Activated CD4-positive, alpha-beta T cell treated with anti-CD3 and anti-CD28 coated beads, Interleukin-2, amount 10 ng/mL, durations not matched to agents 24 days and 14 days (primary cell): ENCODE measurements at regions not wholly inside any gene's neighbourhood (a gene's known extent, or its start where the extent isn't known, plus 50 kb on each side); places are given as distances from the start of the nearest gene placed in this dataset.

Source experiments
- DNase-seq: peaks from one replicate; pipeline ENCODE4 v3.0.0; 2022
- H3K27ac Mint-ChIP-seq: one replicate; pipeline ENCODE4 v1.8.0; 2022; ENCODE audit warnings: mild to moderate bottlenecking, mixed read lengths
- H3K27me3 Mint-ChIP-seq: one replicate; pipeline ENCODE4 v1.8.0; 2022; ENCODE audit warnings: mixed read lengths
- H3K36me3 Mint-ChIP-seq: one replicate; pipeline ENCODE4 v1.8.0; 2022; ENCODE audit warnings: low read depth, mild to moderate bottlenecking, mixed read lengths
- H3K4me1 Mint-ChIP-seq: one replicate; pipeline ENCODE4 v1.8.0; 2021; ENCODE audit warnings: mixed read lengths
- H3K4me3 Mint-ChIP-seq: one replicate; pipeline ENCODE4 v1.8.0; 2022; ENCODE audit warnings: mild to moderate bottlenecking, moderate library complexity, mixed read lengths
- H3K9me3 Mint-ChIP-seq: one replicate; pipeline ENCODE4 v1.8.0; 2021; ENCODE audit warnings: mixed read lengths
- intact Hi-C: fragments of 100-400 bp; cut with micrococcal nuclease; formaldehyde crosslinking; loops from one replicate; pipeline ENCODE4 v1.15.1; 2023

DNA sequence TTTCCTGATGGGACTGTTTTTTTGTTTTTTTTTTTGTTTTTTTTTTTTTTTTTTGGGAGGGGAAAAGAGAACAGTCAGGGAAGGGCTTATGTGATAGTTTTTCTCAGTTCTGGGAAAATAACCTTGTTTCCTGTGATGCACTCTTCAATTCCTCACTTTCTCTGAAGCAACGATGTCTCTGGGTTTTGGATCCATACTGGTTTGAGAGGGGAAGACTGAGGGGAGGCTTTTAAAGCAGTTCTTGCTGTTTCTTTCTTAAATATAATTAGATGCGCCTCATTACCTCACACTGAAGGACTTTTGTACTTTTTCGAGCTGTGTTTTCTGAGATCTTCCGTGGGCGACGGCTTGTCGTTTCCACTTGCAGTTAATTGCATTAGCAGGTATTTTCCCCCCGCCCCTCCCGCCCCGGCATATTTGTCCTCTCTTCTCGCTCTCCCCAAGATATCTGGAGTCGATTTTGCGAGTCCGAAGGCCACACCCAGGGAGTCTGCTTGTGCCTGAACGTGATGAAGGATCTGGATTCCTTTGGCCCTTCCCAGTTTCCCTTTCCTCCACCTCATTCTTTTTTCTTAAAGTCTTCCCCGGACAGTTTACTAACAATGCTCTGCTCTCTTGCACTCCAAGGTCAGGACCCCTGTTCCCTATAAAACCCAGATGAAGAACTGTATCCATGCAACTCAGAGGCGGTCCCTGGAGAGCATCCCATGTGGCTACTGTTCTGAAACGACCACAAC lies 125.2 kb upstream of the ZFHX3 start:
- DNase-seq = no peak
- H3K27me3 Mint-ChIP-seq = peaks cover 3% of the 10 kb centered on the region
- intact Hi-C loops = no loop called here
- H3K36me3 Mint-ChIP-seq = no peaks in the 10 kb centered on the region
- no peak overlapping the region for H3K4me3 Mint-ChIP-seq
- no peaks in the 10 kb centered on the region for H3K9me3 Mint-ChIP-seq
- H3K4me1 Mint-ChIP-seq = no peaks in the 10 kb centered on the region
- no peak overlapping the region for H3K27ac Mint-ChIP-seq

DNA sequence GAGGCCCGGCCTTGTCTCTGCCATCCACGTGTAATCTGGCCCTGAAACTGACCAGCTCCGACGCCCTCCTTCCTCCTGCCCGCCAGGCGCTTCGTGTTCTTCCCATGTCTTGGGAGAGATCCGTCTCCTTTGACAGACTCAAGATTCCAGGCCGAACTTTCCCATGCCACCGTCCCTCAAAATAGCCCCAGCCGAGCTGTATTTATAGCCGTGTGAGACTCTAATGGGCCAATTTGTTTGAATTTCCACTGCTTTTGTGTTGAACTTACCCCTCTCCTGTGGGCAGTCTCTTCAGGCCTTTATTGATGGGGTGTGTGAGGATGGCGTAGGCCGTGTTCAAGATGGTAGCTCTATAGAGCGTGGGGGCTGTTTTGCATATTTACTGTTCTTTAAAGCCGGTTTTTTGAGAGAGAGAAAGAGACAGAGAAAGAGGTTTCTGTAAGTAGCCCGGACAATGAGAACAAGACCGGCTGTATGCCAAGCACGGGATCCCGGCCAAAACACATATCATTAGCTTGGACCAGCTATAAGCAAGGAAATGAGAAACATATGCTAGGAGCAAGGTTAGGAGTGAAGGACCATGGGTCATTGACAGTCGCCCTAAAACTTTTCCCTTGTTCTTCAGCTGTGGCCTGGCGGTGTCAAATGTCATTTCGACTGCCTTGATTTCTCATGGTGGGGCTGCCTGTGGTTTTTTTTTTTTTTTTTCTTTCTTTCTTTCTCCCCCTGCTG lies 124.5 kb upstream of the ZFHX3 start:
- H3K27me3 Mint-ChIP-seq = peaks cover 3% of the 10 kb centered on the region
- no peak for DNase-seq
- no peaks in the 10 kb centered on the region for H3K36me3 Mint-ChIP-seq
- no peak overlapping the region for H3K4me3 Mint-ChIP-seq
- no peak overlapping the region for H3K27ac Mint-ChIP-seq
- H3K4me1 Mint-ChIP-seq = no peaks in the 10 kb centered on the region
- no peaks in the 10 kb centered on the region for H3K9me3 Mint-ChIP-seq
- intact Hi-C loops = no loop called here

DNA sequence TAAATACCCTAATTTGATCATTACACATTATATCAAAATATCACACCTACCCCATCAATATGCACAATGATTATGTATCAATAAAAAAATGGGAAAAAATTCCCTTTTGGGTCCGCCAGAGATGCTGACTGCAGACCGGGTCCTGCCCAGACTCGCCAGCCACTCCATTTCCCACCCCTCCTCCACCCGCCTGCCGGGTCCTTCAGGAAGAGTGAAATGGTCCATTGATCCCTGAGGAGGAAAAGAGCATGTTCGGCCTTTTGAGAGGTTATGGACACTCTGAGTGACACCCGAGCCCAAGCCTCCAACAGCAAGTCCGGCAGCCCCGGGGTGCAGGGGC lies 123.9 kb upstream of the ZFHX3 start:
- Mint-ChIP-seq H3K27ac (no peak overlapping the region), H3K4me3 (no peak overlapping the region), H3K27me3 (peaks cover 3% of the 10 kb centered on the region), H3K4me1 (peaks cover 1% of the 10 kb centered on the region), H3K9me3 (no peaks in the 10 kb centered on the region), H3K36me3 (no peaks in the 10 kb centered on the region)
- intact Hi-C loops = no loop called here
- no peak for DNase-seq

DNA sequence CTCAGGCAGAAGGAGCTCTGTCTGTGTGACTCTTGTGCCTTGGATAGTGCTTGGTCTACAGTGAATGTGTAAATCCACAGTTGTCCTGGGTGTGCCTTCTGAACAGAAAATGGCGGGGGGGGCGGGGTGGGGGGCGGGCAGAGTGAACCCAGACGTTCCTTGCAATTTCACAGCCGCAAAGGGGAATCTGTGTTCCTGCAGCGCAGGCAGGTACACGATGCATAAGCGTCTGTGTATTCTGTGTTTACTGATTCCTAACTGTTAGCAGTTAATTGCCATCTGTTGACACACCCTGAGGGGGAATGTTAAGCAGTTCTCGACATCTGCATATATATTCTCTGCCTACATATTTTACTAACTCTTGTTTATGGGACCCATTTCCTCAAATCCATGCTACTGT lies 123.5 kb upstream of the ZFHX3 start:
- Mint-ChIP-seq H3K36me3 (no peaks in the 10 kb centered on the region), H3K4me1 (peaks cover 4% of the 10 kb centered on the region), H3K27me3 (peaks cover 3% of the 10 kb centered on the region), H3K9me3 (no peaks in the 10 kb centered on the region), H3K27ac (no peak overlapping the region), H3K4me3 (no peak overlapping the region)
- intact Hi-C loops = no loop called here
- DNase-seq = no peak

DNA sequence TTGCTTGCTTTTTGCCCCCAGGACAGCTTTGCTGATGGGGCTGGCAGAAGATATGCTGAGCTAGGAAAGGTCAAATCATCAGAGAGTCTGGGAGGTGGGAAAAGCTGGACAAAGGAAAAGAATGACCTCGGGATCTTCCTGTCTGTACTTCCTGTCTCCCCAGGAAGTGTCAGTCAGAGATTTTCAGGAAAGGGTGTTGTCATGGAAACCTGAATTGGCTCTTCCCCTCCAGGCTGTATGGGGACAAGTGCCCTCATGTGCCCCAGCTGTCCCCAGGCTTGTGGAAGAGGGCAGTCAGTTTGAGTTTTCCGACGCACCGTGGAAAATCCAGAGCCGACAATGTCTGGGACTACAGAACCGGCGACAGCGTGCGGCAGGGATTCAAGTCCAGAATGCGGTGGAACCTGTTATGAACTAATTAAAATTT lies 122.7 kb upstream of the ZFHX3 start:
- Mint-ChIP-seq H3K27ac (no peak overlapping the region), H3K4me1 (peaks cover 4% of the 10 kb centered on the region), H3K27me3 (peaks cover 3% of the 10 kb centered on the region), H3K9me3 (no peaks in the 10 kb centered on the region), H3K4me3 (no peak overlapping the region), H3K36me3 (no peaks in the 10 kb centered on the region)
- intact Hi-C loops = no loop called here
- DNase-seq = no peak

DNA sequence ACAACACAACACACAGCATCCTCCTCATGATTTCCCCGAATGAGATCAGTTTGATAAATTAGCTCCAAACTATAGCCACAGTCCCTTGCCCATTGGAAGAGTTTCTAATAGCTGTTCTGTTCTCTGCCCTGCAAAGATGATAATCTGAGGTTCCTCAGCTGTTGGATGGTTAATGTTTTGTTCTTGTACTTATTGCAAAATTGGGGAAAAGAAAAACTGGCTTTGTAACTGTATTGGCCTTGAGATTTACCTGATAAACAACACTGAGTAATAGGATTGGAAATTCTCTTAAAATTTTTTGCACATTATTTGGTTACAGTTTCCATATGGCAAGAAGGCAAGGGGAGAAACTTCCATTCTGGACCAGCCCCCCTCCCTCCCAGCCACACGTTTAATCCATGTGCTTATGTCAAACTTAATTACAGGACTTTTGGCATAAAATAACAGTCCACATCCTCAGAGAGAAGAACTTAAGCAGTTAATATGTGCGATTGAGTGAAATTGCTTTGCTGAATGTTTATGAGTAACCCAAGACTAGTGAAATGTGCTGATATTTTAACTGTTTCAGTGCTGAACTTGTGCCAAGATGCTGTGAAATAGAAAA lies 119.1 kb upstream of the ZFHX3 start:
- Mint-ChIP-seq H3K4me3 (no peak overlapping the region), H3K4me1 (peaks cover 4% of the 10 kb centered on the region), H3K9me3 (no peaks in the 10 kb centered on the region), H3K36me3 (no peaks in the 10 kb centered on the region), H3K27ac (no peak overlapping the region), H3K27me3 (peaks cover 3% of the 10 kb centered on the region)
- no peak for DNase-seq
- intact Hi-C loops = no loop called here

DNA sequence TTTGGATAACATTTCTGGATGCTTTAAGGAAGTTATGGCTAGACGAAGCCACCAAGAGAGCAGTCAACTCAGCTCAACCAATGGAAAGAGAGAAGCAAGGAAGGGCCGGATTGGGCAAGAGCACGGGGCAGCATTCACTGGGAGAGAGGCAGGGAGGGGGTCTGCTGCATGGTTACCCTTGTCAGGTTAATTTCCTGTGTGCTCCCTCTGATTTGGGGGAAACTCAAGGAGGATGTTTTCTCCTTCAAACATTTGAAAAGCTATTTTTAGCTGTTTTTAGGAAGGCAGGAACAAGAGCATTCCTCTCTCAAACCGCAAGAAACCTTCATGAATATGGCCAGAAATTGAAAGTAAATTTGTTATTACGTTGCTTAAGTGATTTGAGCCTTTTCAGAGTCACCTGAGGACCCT lies 118.5 kb upstream of the ZFHX3 start:
- no peak overlapping the region for H3K27ac Mint-ChIP-seq

DNA sequence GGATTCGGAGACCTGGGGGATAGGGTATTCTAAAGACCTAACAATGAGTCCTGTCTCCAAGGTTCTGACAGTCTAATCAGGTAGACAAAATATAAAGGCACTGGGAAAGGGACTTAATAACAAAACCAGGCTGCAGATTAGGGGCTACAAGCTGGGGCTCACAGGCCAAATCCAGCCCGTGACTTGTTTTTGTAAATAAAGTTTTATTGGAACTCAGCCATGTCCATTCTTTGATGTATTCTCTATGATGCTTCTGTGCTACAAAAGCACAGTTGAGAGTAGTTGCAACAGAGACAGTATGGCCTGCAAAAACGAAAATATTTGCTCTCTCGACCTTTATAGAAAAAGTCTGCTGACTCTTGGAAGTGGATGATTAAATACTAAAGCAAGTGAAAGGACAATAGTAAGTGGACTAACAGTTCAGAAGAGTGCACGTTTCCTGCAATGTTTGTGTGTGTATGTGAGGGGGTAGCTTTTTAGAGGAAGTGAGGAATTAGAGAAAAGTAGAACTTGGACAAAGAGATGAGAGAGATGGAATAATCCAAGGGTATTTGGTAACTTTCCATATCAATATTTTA lies 115.4 kb upstream of the ZFHX3 start:
- no peak overlapping the region for H3K27ac Mint-ChIP-seq
- peaks cover 4% of the 10 kb centered on the region for H3K4me1 Mint-ChIP-seq
- no peak overlapping the region for H3K4me3 Mint-ChIP-seq
- no peaks in the 10 kb centered on the region for H3K36me3 Mint-ChIP-seq
- intact Hi-C loops = no loop called here
- no peaks in the 10 kb centered on the region for H3K9me3 Mint-ChIP-seq
- no peaks in the 10 kb centered on the region for H3K27me3 Mint-ChIP-seq
- no peak for DNase-seq

More for the DNA sequence above, 118.5 kb upstream of the ZFHX3 start:
- H3K4me1 Mint-ChIP-seq = peaks cover 4% of the 10 kb centered on the region
- peaks cover 3% of the 10 kb centered on the region for H3K27me3 Mint-ChIP-seq
- DNase-seq = no peak
- no peak overlapping the region for H3K4me3 Mint-ChIP-seq
- H3K9me3 Mint-ChIP-seq = no peaks in the 10 kb centered on the region
- intact Hi-C loops = no loop called here
- H3K36me3 Mint-ChIP-seq = no peaks in the 10 kb centered on the region

DNA sequence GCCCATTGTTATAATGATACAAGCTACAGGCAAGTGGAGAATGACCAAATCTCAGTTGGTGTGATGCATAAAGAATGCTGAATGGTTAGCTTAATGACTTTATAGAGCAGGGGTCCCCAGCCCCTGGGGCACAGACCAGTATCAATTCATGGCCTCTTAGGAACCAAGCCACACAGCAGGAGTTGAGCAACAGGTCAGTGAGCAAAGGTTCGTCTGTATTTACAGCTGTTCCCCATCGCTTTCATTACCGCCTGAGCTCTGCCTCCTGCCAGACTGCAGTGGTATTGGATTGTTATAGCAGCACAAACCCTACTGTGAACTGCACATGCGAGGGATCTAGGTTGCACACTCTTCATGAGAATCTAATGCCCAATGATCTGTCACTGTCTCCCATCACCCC lies 114.0 kb upstream of the ZFHX3 start:
- H3K27ac Mint-ChIP-seq = no peak overlapping the region

DNA sequence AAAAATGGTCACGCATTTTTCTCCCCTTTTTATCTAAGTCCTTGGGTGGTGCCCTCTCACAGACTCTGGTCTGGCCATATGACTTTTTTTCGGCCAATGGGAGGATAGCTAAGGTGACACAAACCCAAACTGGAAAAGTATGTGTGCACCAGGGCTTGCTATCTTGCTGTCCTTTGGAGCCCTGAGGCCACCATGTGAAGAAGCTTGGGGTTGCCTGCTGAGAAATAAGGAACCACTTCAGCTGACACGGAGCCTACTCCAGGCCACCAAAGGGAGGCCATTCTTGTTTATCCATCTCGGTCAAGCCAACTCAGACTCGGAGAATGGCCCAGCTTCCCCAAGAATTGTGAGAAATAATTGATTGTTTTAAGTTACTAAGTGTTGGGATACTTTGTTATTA lies 111.4 kb upstream of the ZFHX3 start:
- Mint-ChIP-seq H3K4me3 (no peak overlapping the region), H3K9me3 (no peaks in the 10 kb centered on the region), H3K4me1 (no peaks in the 10 kb centered on the region), H3K36me3 (no peaks in the 10 kb centered on the region), H3K27me3 (no peaks in the 10 kb centered on the region), H3K27ac (no peak overlapping the region)
- no peak for DNase-seq
- intact Hi-C loops = no loop called here

More for the DNA sequence above, 114.0 kb upstream of the ZFHX3 start:
- no peak for DNase-seq
- Mint-ChIP-seq H3K4me3 (no peak overlapping the region), H3K9me3 (no peaks in the 10 kb centered on the region), H3K27me3 (no peaks in the 10 kb centered on the region), H3K4me1 (peaks cover 4% of the 10 kb centered on the region), H3K36me3 (no peaks in the 10 kb centered on the region)
- intact Hi-C loops = no loop called here

DNA sequence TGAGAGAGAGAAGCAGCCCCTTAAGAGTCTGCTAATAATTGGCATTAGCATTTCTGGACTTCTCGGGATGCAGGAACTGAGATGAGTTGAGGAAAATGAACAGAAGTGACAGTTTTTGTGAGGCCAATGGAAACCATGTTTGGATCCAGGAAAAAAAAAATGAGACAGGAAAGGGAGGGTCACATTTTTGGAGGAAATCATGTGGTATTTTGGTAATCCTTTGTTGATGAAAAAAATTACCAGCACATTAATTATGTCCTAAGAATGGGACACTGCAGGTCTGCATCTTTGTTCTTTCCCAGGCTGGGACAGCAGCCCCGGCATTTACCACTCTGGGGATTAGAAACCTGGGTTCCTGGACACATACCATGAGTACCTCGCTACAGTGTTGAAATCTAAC lies 109.9 kb upstream of the ZFHX3 start:
- no peak for DNase-seq
- Mint-ChIP-seq H3K36me3 (no peaks in the 10 kb centered on the region), H3K9me3 (no peaks in the 10 kb centered on the region), H3K4me3 (no peak overlapping the region), H3K4me1 (no peaks in the 10 kb centered on the region), H3K27ac (no peak overlapping the region), H3K27me3 (no peaks in the 10 kb centered on the region)
- intact Hi-C loops = no loop called here

DNA sequence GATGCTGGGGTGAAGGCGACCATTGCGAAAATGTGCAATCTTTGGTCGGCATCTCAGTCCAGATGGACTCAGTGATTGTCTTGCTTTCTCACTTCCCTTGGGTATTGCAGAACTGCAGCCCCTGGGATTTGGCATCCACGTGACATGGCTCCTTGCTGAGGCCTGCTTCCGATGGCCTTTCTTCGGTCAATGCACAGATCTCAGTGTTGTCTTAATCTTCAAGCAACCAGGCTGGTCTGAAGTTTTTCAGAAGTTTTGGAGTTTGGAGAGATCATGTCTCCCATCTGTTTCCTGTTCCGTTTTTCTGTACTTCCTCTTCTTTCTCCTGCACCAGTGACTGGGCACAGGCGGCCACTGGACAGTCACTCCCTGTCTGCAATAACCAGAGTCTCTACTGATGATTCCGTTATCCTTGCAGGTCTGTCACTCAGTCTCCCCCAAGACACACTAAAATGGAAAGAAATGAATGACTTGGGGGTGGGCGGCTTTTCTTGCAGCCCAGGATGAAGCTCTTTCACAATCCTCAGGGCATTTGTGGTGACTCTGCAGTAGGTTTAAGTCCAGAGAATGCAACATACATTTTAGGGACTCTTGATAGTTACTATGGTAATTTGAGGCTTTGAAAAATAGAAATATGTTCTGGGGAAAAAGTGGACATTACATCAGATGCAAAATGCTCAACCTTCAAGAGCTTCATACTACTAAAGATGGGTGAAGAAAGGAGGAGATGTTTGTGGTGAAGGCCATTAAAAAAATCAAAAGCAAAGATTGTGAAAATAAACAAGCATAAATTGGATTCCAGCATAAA lies 106.3 kb upstream of the ZFHX3 start:
- H3K27ac Mint-ChIP-seq = no peak overlapping the region
- no peak overlapping the region for H3K4me3 Mint-ChIP-seq
- H3K27me3 Mint-ChIP-seq = peaks cover 5% of the 10 kb centered on the region
- H3K9me3 Mint-ChIP-seq = no peaks in the 10 kb centered on the region
- no peaks in the 10 kb centered on the region for H3K4me1 Mint-ChIP-seq
- intact Hi-C loops = no loop called here
- no peak for DNase-seq
- no peaks in the 10 kb centered on the region for H3K36me3 Mint-ChIP-seq

DNA sequence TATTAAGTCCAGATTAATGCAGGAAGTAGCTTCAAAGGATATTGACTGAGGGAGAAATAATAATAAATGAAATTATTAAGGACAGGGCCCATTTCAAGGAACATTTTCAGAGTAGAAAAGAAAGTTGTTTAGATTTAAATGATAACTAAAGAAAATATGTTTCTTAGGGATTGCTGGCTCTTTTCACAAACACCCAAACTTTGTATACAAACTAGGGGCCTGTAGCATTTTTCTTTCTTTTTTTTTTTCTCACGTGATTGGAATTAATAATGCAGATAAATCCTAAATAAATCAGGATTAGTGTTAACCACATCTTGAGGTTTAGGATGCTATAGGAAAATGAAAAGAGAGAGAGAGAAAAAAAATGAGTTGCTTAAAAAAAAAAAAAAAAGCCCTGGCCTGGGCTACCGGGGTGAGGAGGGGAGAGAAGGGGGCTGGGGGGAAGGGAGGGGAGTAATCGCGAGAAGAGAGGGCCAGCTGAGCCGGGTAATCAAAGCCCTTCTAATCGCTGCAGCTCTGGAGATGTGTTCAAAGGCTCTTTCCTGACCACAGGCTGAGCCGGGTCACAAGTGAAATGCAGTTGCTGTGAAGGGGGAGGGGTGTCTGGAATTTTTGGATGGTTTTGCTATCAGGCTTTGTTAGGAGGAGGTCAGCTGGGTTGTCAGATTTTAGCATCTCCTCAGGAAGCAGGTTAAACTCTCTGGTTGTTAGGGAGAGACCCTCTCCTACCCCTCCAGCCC lies 104.6 kb upstream of the ZFHX3 start:
- Mint-ChIP-seq H3K4me3 (no peak overlapping the region), H3K36me3 (no peaks in the 10 kb centered on the region), H3K27me3 (peaks cover 5% of the 10 kb centered on the region), H3K27ac (no peak overlapping the region), H3K9me3 (no peaks in the 10 kb centered on the region), H3K4me1 (no peaks in the 10 kb centered on the region)
- no peak for DNase-seq
- intact Hi-C loops = no loop called here
